ENCODE measurements at regions not wholly inside any gene's neighbourhood (a gene's known extent, or its start where the extent isn't known, plus 50 kb on each side); places are given as distances from the start of the nearest gene placed in this dataset.

- TF ChIP-seq POLR2A (IDR thresholded peaks at IDR 0.05; ENCODE audit: low read depth, low read length) (no peak), POLR2AphosphoS5 (IDR thresholded peaks at IDR 0.05; ENCODE audit: low read depth, low read length) (no peak), POU2F2 (IDR thresholded peaks at IDR 0.05; ENCODE audit: low read depth, low read length) (no peak), SPI1 (IDR thresholded peaks at IDR 0.05; ENCODE audit: low read depth, low read length) (no peak), TAF1 (IDR thresholded peaks at IDR 0.05; ENCODE audit: low read depth, low read length) (no peak)
Observed at GRCh38 chr4:157700898-157701694, 471.7 kb downstream of the GASK1B start.
